ENCODE measurements at regions not wholly inside any gene's neighbourhood (a gene's known extent, or its start where the extent isn't known, plus 50 kb on each side); places are given as distances from the start of the nearest gene placed in this dataset.

GRCh38 chr20:24840121-24840713 is 108.9 kb upstream of the CST7 start:
- Histone ChIP-seq H3K36me3 (no peaks in the 10 kb centered on the region), H3K27me3 (no peaks in the 10 kb centered on the region), H3K27ac (no peak overlapping the region), H3K4me3 (no peak overlapping the region), H3K4me1 (no peaks in the 10 kb centered on the region), H3K9me3 (no peaks in the 10 kb centered on the region)
- DNase-seq (ENCODE audit: low spot score in 2 of 2), result no peak
- TF ChIP-seq, protein P1, sequence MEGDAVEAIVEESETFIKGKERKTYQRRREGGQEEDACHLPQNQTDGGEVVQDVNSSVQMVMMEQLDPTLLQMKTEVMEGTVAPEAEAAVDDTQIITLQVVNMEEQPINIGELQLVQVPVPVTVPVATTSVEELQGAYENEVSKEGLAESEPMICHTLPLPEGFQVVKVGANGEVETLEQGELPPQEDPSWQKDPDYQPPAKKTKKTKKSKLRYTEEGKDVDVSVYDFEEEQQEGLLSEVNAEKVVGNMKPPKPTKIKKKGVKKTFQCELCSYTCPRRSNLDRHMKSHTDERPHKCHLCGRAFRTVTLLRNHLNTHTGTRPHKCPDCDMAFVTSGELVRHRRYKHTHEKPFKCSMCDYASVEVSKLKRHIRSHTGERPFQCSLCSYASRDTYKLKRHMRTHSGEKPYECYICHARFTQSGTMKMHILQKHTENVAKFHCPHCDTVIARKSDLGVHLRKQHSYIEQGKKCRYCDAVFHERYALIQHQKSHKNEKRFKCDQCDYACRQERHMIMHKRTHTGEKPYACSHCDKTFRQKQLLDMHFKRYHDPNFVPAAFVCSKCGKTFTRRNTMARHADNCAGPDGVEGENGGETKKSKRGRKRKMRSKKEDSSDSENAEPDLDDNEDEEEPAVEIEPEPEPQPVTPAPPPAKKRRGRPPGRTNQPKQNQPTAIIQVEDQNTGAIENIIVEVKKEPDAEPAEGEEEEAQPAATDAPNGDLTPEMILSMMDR (IDR thresholded peaks at IDR 0.05), result no peak
- intact Hi-C loops (cut with DNase I), result no loop called here

DNA sequence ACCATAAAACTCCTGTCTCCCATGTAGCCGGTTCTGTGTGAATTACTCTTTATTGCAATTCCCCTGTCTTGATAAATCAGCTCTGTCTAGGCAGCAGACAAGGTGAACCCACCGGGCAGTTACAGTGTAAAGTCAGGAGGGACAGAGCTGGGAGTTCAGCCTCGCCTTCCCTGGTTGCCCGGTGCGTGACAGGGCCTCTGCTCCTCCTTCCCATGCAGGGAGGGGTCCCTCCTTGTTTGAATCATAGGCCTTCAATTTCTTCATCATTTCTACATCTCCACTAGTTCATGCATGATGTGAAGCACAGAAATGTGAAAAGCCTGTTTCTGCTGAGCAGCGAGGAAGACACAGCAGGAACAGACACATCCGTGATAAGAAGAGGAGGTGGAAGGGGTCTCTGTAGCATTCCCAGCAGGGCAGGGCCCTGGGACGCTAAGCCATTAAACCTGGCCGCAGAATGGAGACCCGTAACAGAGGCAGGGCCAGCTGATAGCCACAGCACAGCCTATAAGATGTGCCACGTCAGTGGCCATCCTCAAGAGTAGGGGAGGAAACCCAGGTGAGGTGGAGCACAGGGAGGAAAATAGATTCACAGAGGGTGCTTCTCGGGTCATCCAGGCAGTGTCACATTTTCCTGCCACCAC is 106.7 kb upstream of the CST7 start:
- TF ChIP-seq, protein P1 (IDR thresholded peaks at IDR 0.05), result no peak
- intact Hi-C loops (cut with DNase I), result no loop called here

DNA sequence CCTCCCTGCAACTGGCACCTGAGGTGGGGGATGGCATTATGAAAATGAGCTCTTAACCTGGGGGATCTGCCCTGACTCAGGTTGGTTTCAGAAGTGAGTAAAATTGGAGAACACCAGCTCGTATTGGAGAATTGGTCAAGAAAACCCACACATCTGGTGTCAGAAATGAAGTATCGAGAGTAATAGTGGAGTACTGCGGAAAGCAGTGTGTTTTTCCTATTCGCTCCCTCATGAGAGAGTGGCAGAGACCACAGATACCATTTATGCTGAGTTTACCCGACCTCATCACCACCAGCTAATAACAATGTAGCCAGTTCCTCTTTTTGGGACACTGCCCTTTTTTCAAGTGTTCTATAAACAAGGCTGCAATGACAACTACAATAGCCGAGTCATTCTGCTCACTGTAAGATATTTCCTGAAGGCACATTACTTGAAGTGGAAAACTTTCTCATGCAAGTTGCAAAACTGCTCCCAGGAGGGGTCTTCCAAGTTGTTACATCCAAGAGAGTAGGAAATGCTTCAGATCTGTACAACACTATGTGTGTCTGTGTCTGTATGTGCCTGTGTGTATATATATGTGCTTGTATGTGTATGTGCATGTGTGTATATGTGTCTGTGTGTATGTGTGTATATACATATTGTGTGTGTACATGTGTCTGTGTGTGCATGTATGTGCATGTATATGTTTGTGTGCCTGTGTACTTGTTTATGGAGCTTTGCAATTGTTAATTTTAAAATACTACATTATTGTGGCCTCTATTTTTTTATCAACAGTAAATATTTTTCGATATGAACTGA is 106.0 kb upstream of the CST7 start:
- no peaks in the 10 kb centered on the region for H3K27me3 ChIP-seq
- intact Hi-C loops (cut with DNase I), result no loop called here

More for the DNA sequence above, 106.7 kb upstream of the CST7 start:
- H3K36me3 ChIP-seq, result no peaks in the 10 kb centered on the region
- H3K27ac ChIP-seq, result no peak overlapping the region
- DNase-seq (ENCODE audit: low spot score in 2 of 2), result no peak
- H3K9me3 ChIP-seq, result peaks cover 0 to 8% of the 10 kb centered on the region in 2 donors
- H3K4me1 ChIP-seq, result no peaks in the 10 kb centered on the region
- no peaks in the 10 kb centered on the region for H3K27me3 ChIP-seq
- H3K4me3 ChIP-seq, result no peak overlapping the region

DNA sequence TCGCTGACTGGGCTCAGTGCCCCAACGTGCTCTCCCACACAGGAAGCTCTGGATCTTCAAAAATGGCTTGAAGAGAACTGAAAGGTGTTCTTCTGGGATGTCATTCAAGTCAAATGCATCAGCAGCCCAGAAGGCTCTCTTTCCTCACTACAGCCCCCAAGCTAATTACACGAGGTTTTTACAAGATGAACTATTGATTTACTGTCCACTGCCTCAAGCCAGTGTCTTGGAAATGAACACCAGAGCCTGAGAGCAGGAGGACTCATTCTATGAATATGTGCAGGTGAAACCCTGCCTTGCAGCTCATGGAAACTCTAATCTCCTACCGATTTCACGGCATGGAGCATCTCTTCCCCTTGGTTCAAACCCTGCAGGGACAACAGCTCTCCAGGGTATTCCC is 98.9 kb upstream of the CST7 start:
- TF ChIP-seq, protein P1 (IDR thresholded peaks at IDR 0.05), result no peak
- peaks cover 4 to 18% of the 10 kb centered on the region in 2 donors for H3K9me3 ChIP-seq
- no peak overlapping the region for H3K4me3 ChIP-seq
- no peak for DNase-seq (ENCODE audit: low spot score in 2 of 2)
- H3K27ac ChIP-seq, result no peak overlapping the region
- intact Hi-C loops (cut with DNase I), result no loop called here
- no peaks in the 10 kb centered on the region for H3K27me3 ChIP-seq
- H3K36me3 ChIP-seq, result no peaks in the 10 kb centered on the region
- H3K4me1 ChIP-seq, result no peaks in the 10 kb centered on the region

More for the DNA sequence above, 106.0 kb upstream of the CST7 start:
- TF ChIP-seq, protein P1 (IDR thresholded peaks at IDR 0.05), result no peak
- Histone ChIP-seq H3K9me3 (peaks cover 0 to 8% of the 10 kb centered on the region in 2 donors), H3K4me1 (no peaks in the 10 kb centered on the region), H3K36me3 (no peaks in the 10 kb centered on the region), H3K4me3 (no peak overlapping the region), H3K27ac (no peak overlapping the region)
- DNase-seq (ENCODE audit: low spot score in 2 of 2), result no peak

DNA sequence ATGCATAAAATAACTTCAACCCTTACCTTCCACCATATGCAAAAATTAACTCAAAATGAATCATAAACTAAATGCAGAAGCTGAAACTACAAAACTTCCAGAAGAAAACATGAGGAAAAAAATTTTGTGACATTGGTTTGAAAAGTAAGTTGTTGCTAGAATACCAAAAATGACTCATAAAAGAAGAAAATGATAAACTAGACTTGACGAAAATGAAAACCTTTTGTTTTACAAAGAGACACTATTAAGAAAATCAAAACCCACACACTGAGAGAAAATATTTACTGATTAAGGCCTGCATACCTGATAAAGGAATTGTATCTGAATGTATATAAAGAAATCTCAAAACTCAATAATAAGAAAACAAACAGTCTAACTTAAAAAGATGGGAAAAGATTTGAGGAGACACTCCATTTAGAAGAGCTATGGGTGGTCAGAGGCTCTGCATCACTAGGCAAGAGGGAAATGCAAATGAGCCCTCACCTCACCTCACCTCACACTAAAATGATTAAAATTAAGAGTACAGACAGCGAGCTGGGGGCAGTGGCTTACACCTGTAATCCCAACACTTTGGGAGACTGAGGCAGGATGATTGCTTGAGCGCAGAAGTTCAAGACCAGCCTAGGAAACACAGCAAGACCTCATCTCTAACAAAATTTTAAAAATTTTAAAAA is 97.6 kb upstream of the CST7 start:
- Histone ChIP-seq H3K27ac (no peak overlapping the region), H3K9me3 (peaks cover 4 to 16% of the 10 kb centered on the region in 2 donors), H3K4me1 (no peaks in the 10 kb centered on the region), H3K36me3 (no peaks in the 10 kb centered on the region), H3K27me3 (no peaks in the 10 kb centered on the region), H3K4me3 (no peak overlapping the region)
- intact Hi-C loops (cut with DNase I), result no loop called here
- TF ChIP-seq, protein P1 (IDR thresholded peaks at IDR 0.05), result no peak
- DNase-seq (ENCODE audit: low spot score in 2 of 2), result no peak
